ENCODE measurements at regions not wholly inside any gene's neighbourhood (a gene's known extent, or its start where the extent isn't known, plus 50 kb on each side); places are given as distances from the start of the nearest gene placed in this dataset.

DNA sequence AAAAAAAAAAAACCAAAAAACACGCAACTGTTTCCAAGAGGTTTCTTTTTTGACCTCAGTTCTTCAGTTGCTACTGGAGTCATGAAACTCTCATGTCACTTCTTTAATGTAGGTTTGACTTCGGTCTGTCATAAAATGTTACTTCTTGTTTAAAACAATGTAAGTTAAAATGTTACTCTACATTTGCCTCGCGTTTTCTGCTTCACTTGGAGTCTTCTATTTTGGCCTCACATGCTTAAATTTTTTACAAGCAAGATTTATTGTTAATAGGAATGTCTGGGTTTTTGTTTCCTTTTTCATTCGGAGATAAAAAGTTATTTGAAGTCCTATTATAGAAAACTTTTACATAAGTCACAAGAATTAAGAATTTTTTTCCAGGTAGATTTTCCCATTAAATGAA lies 880.2 kb downstream of the LTN1 start:
- no peak for TF ChIP-seq CTCF (IDR thresholded peaks at IDR 0.05)
- TF ChIP-seq POLR2A (IDR thresholded peaks at IDR 0.05), result no peak
